Esophagus squamous epithelium (tissue), 4 donors: ENCODE measurements at regions not wholly inside any gene's neighbourhood (a gene's known extent, or its start where the extent isn't known, plus 50 kb on each side); places are given as distances from the start of the nearest gene placed in this dataset.

ENCODE experiments used
- CTCF ChIP-seq, 6 experiments: fragments of 450-650 bp in 4 of 6; fragments of 200-600 bp in 2 of 6; sonication (generic) in 2 of 6; IDR thresholded peaks; one replicate each; pipeline ENCODE4 v1.5.1; 2016 to 2019; ENCODE audit warnings: antibody characterized with exemption in 6 of 6, mild to moderate bottlenecking in 4 of 6, moderate library complexity in 4 of 6
- POLR2A ChIP-seq, 4 donors: fragments of 450-650 bp; IDR thresholded peaks; one replicate each; pipeline ENCODE4 v1.6.1; 2017; ENCODE audit warnings: antibody characterized with exemption in 4 of 4, mild to moderate bottlenecking in 4 of 4, moderate library complexity in 3 of 4

GRCh38 chr5:124639095-124639665 is 107.3 kb downstream of the ZNF608 start:
- TF ChIP-seq CTCF (IDR thresholded peaks at IDR 0.05) (no peak), POLR2A (IDR thresholded peaks at IDR 0.05) (no peak)
